Suprapubic skin (tissue), 4 donors: ENCODE measurements at regions not wholly inside any gene's neighbourhood (a gene's known extent, or its start where the extent isn't known, plus 50 kb on each side); places are given as distances from the start of the nearest gene placed in this dataset.
"Not testable (repeated sequence)": the region's sequence is repeated elsewhere in the genome, so short reads cannot be mapped to it uniquely, and the experiment has no call there.

Source experiments
- DNase-seq, 2 donors: peaks; one replicate each; pipeline ENCODE4 v3.0.0-alpha.2; 2019; ENCODE audit warnings: low spot score in 2 of 2
- H3K27ac ChIP-seq: fragments of 200-600 bp; sonication (generic); one replicate; pipeline ENCODE4 v1.5.1; 2019
- H3K27me3 ChIP-seq: fragments of 200-600 bp; sonication (generic); one replicate; pipeline ENCODE4 v1.5.1; 2019
- H3K36me3 ChIP-seq: fragments of 200-600 bp; sonication (generic); one replicate; pipeline ENCODE4 v1.5.1; 2019
- H3K4me1 ChIP-seq: fragments of 200-600 bp; sonication (generic); one replicate; pipeline ENCODE4 v1.5.1; 2019
- H3K4me3 ChIP-seq: fragments of 200-600 bp; sonication (generic); one replicate; pipeline ENCODE4 v1.5.1; 2019; ENCODE audit warnings: mild to moderate bottlenecking
- H3K9me3 ChIP-seq: fragments of 200-600 bp; sonication (generic); one replicate; pipeline ENCODE4 v1.5.1; 2019
- EP300 ChIP-seq: sonication (generic); formaldehyde crosslinking; IDR thresholded peaks from one replicate; pipeline ENCODE4 v1.6.1; 2017; ENCODE audit warnings: antibody characterized with exemption
- POLR2A ChIP-seq, 2 donors: fragments of 450-650 bp; IDR thresholded peaks; one replicate each; pipeline ENCODE4 v1.6.1; 2017; ENCODE audit warnings: antibody characterized with exemption in 2 of 2, mild to moderate bottlenecking in 2 of 2, moderate library complexity in 2 of 2
- POLR2AphosphoS5 ChIP-seq, 3 donors: sonication (generic); formaldehyde crosslinking; IDR thresholded peaks; one replicate each; pipeline ENCODE4 v1.6.1; 2017; ENCODE audit warnings: antibody characterized with exemption in 3 of 3
- WGBS: methylation state at CpG from one replicate; pipeline ENCODE4 v1.1.5; 2018; 5-methylcytosine and 5-hydroxymethylcytosine counted together
- TF ChIP-seq, protein P1 (sequence below), 2 donors: fragments of 200-600 bp in 1 of 2; fragments of 450-650 bp in 1 of 2; sonication (generic) in 1 of 2; IDR thresholded peaks; one replicate each; pipeline ENCODE4 v1.5.1; 2016 to 2019; ENCODE audit warnings: antibody characterized with exemption in 2 of 2, mild to moderate bottlenecking in 1 of 2, moderate library complexity in 1 of 2

- no peaks in the 10 kb centered on the region for H3K4me1 ChIP-seq
- peaks cover 12% of the 10 kb centered on the region for H3K9me3 ChIP-seq
- H3K36me3 ChIP-seq: no peaks in the 10 kb centered on the region
- WGBS: 56% methylated on average over 1 of the region's 1 CpG
- H3K4me3 ChIP-seq: no peak overlapping the region
- no peaks in the 10 kb centered on the region for H3K27me3 ChIP-seq
- TF ChIP-seq POLR2AphosphoS5 (IDR thresholded peaks at IDR 0.05) (no peak), EP300 (no peak), POLR2A (IDR thresholded peaks at IDR 0.05) (no peak)
- TF ChIP-seq, protein P1, sequence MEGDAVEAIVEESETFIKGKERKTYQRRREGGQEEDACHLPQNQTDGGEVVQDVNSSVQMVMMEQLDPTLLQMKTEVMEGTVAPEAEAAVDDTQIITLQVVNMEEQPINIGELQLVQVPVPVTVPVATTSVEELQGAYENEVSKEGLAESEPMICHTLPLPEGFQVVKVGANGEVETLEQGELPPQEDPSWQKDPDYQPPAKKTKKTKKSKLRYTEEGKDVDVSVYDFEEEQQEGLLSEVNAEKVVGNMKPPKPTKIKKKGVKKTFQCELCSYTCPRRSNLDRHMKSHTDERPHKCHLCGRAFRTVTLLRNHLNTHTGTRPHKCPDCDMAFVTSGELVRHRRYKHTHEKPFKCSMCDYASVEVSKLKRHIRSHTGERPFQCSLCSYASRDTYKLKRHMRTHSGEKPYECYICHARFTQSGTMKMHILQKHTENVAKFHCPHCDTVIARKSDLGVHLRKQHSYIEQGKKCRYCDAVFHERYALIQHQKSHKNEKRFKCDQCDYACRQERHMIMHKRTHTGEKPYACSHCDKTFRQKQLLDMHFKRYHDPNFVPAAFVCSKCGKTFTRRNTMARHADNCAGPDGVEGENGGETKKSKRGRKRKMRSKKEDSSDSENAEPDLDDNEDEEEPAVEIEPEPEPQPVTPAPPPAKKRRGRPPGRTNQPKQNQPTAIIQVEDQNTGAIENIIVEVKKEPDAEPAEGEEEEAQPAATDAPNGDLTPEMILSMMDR (IDR thresholded peaks at IDR 0.05): no peak
- DNase-seq: no peak
- H3K27ac ChIP-seq: no peak overlapping the region
These were observed 231.2 kb upstream of the LINC00305 start for GRCh38 chr18:64380117-64380516.

- Histone ChIP-seq H3K36me3 (no peaks in the 10 kb centered on the region), H3K27me3 (no peaks in the 10 kb centered on the region), H3K4me1 (no peaks in the 10 kb centered on the region), H3K27ac (no peak overlapping the region), H3K9me3 (peaks cover 13% of the 10 kb centered on the region), H3K4me3 (no peak overlapping the region)
- 97% methylated on average over 1 of the region's 1 CpG for whole genome bisulfite sequencing
- TF ChIP-seq POLR2AphosphoS5 (IDR thresholded peaks at IDR 0.05) (no peak), EP300 (no peak), POLR2A (IDR thresholded peaks at IDR 0.05) (no peak)
- TF ChIP-seq, protein P1 (IDR thresholded peaks at IDR 0.05): no peak
- DNase-seq: no peak
These were observed 230.8 kb upstream of the LINC00305 start for GRCh38 chr18:64379662-64380061.

GRCh38 chr18:64377446-64377845 lies 228.6 kb upstream of the LINC00305 start:
- Histone ChIP-seq H3K36me3 (no peaks in the 10 kb centered on the region), H3K4me3 (no peak overlapping the region), H3K9me3 (peaks cover 17% of the 10 kb centered on the region), H3K4me1 (no peaks in the 10 kb centered on the region), H3K27ac (no peak overlapping the region), H3K27me3 (no peaks in the 10 kb centered on the region)
- DNase-seq: no peak
- TF ChIP-seq EP300 (no peak), POLR2A (IDR thresholded peaks at IDR 0.05) (no peak), POLR2AphosphoS5 (IDR thresholded peaks at IDR 0.05) (no peak)
- TF ChIP-seq, protein P1 (IDR thresholded peaks at IDR 0.05): no peak
- WGBS: 80% methylated on average over 4 of the region's 4 CpGs

- Histone ChIP-seq H3K4me3 (no peak overlapping the region), H3K27me3 (no peaks in the 10 kb centered on the region), H3K9me3 (peaks cover 13% of the 10 kb centered on the region), H3K4me1 (no peaks in the 10 kb centered on the region), H3K27ac (no peak overlapping the region), H3K36me3 (no peaks in the 10 kb centered on the region)
- DNase-seq: no peak
- TF ChIP-seq POLR2A (IDR thresholded peaks at IDR 0.05) (no peak), EP300 (no peak), POLR2AphosphoS5 (IDR thresholded peaks at IDR 0.05) (no peak)
- TF ChIP-seq, protein P1 (IDR thresholded peaks at IDR 0.05): no peak
- 88% methylated on average over 2 of the region's 2 CpGs for WGBS
These were observed 224.0 kb upstream of the LINC00305 start for GRCh38 chr18:64372850-64373249.

GRCh38 chr18:64369830-64370440 lies 221.0 kb upstream of the LINC00305 start:
- H3K27me3 ChIP-seq, H3K27ac ChIP-seq, H3K4me1 ChIP-seq, DNase-seq, H3K36me3 ChIP-seq, H3K4me3 ChIP-seq, H3K9me3 ChIP-seq: not testable (repeated sequence)
- 79% methylated on average over 7 of the region's 8 CpGs for WGBS

DNA sequence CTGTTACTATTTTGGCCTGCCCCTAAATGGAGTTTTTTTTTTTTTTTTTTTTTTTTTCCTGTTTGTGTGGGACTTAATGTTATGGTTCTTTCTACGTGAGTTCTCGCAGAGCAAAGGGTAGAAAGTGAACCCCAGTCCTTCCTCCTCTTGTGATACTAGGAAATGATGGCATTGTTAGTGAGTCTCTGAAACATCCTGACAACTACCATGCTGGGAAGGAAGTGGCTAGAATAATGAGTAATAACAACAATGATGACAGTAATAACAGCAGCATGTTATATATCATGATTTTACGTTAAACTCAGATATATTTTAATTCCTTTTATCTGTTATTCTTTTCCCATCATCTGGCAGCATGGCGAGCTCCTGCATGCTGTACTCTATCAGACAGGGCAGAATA lies 216.2 kb upstream of the LINC00305 start:
- H3K9me3 ChIP-seq: no peaks in the 10 kb centered on the region
- no peaks in the 10 kb centered on the region for H3K4me1 ChIP-seq
- TF ChIP-seq POLR2A (IDR thresholded peaks at IDR 0.05) (no peak), EP300 (no peak), POLR2AphosphoS5 (IDR thresholded peaks at IDR 0.05) (no peak)
- TF ChIP-seq, protein P1 (IDR thresholded peaks at IDR 0.05): no peak

More for the DNA sequence above, 216.2 kb upstream of the LINC00305 start:
- WGBS: 78% methylated on average over 4 of the region's 4 CpGs
- no peak for DNase-seq
- no peak overlapping the region for H3K4me3 ChIP-seq
- no peak overlapping the region for H3K27ac ChIP-seq
- H3K27me3 ChIP-seq: no peaks in the 10 kb centered on the region
- no peaks in the 10 kb centered on the region for H3K36me3 ChIP-seq
